AG09319 (cell line): ENCODE measurements at regions not wholly inside any gene's neighbourhood (a gene's known extent, or its start where the extent isn't known, plus 50 kb on each side); places are given as distances from the start of the nearest gene placed in this dataset.

Experiments used
- DNase-seq: peaks from one replicate; pipeline ENCODE4 v3.0.0-alpha.2; 2010; ENCODE audit warnings: low read depth; ENCODE audit errors: extremely low read depth
- CTCF ChIP-seq: IDR thresholded peaks from 2 replicates; pipeline ENCODE4 v1.5.1; 2011; ENCODE audit warnings: low read depth, mild to moderate bottlenecking, inconsistent platforms, low read length, moderate library complexity

- TF ChIP-seq CTCF = no peak
- DNase-seq = no peak
These were observed 465.8 kb upstream of the PROK2 start for GRCh38 chr3:72250725-72251124.

GRCh38 chr3:72248869-72249268 lies 463.9 kb upstream of the PROK2 start:
- DNase-seq = no peak
- no peak for TF ChIP-seq CTCF

GRCh38 chr3:72248389-72248761 lies 463.4 kb upstream of the PROK2 start:
- DNase-seq = no peak

GRCh38 chr3:72247645-72248388 lies 462.9 kb upstream of the PROK2 start:
- TF ChIP-seq CTCF = no peak
- no peak for DNase-seq

More at GRCh38 chr3:72248389-72248761, 463.4 kb upstream of the PROK2 start:
- no peak for TF ChIP-seq CTCF

- no peak for TF ChIP-seq CTCF
- no peak for DNase-seq
These were observed 462.2 kb upstream of the PROK2 start for GRCh38 chr3:72247126-72247525.

GRCh38 chr3:72246685-72247084 lies 461.7 kb upstream of the PROK2 start:
- TF ChIP-seq CTCF = no peak
- no peak for DNase-seq

- no peak for TF ChIP-seq CTCF
These were observed 460.3 kb upstream of the PROK2 start for GRCh38 chr3:72245183-72245811.

More at GRCh38 chr3:72245183-72245811, 460.3 kb upstream of the PROK2 start:
- DNase-seq = no peak
